Right lobe of liver (tissue), 4 donors: ENCODE measurements at regions not wholly inside any gene's neighbourhood (a gene's known extent, or its start where the extent isn't known, plus 50 kb on each side); places are given as distances from the start of the nearest gene placed in this dataset.

Experiments
- CTCF ChIP-seq, 4 donors: fragments of 200-600 bp in 3 of 4; fragments of 450-650 bp in 1 of 4; IDR thresholded peaks; one replicate each; pipeline versions ENCODE4 v1.5.1 to v1.8.0; 2016 to 2022; ENCODE audit warnings: antibody characterized with exemption in 4 of 4, mild to moderate bottlenecking in 2 of 4
- POLR2A ChIP-seq: fragments of 450-650 bp; IDR thresholded peaks from one replicate; pipeline ENCODE4 v1.6.1; 2017; ENCODE audit warnings: antibody characterized with exemption, mild to moderate bottlenecking
- donor health status: DM: no; HTN: no; CAD: no.
- donor health status: DM: no; HTN: no; CAD: no.
- donor health status: DM: no; HTN: yes; CAD: no.

- TF ChIP-seq CTCF (IDR thresholded peaks at IDR 0.05) = no peak
- no peak for TF ChIP-seq POLR2A
Measured at GRCh38 chr13:58144616-58145015, 513.1 kb downstream of the PCDH17 start.
